Hepatic stellate cell (primary cell): ENCODE measurements at regions not wholly inside any gene's neighbourhood (a gene's known extent, or its start where the extent isn't known, plus 50 kb on each side); places are given as distances from the start of the nearest gene placed in this dataset.

ENCODE experiments used
- DNase-seq: peaks from one replicate; pipeline ENCODE4 v3.0.0; 2011; ENCODE audit warnings: low spot score

DNA sequence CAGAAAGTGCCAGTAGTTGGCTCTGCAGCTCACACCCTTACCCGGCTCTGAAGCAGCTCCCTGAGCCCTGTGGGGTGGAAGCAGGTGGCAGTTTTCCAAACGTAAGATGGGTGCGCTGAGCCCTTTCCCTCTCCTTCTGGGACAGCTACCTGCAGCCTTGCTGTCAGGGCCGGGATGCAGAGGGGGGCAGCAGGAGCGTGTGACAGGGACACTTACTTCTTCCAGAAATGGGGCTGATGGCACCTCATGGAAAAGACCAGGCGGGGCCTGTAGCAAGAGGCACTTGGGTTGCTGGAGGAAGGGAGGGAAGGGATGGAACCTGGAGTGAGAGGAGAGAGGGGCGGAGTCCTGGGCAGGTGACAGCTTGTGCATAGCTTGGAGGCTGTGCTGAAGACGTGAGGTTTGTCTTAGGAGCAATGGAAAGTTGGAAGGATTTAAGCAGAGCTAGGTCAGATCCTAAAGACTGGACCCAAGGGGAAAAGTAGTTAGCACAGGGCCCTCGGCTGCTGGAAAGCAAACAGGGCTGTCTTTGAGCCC lies 216.8 kb upstream of the RPL38 start:
- no peak for DNase-seq

DNA sequence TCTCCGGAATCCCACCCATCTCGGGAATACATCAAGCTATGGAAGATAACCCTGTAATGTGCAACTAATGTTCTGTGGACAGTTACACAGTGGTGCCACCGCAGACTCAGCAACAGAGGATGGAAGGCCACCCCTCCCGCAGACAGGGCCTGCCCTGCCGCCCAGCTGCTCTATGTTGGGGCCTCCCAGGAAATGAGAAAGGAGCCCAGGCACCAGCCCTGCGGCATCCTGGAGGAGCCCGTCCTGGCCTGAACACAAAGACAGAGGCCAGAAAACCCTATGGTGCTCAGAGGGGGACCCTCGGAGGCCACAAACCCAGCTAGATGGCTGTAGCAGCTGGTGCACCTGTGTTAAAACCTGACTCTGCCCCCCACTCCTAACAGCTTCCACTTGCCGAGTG lies 216.1 kb upstream of the RPL38 start:
- no peak for DNase-seq

DNA sequence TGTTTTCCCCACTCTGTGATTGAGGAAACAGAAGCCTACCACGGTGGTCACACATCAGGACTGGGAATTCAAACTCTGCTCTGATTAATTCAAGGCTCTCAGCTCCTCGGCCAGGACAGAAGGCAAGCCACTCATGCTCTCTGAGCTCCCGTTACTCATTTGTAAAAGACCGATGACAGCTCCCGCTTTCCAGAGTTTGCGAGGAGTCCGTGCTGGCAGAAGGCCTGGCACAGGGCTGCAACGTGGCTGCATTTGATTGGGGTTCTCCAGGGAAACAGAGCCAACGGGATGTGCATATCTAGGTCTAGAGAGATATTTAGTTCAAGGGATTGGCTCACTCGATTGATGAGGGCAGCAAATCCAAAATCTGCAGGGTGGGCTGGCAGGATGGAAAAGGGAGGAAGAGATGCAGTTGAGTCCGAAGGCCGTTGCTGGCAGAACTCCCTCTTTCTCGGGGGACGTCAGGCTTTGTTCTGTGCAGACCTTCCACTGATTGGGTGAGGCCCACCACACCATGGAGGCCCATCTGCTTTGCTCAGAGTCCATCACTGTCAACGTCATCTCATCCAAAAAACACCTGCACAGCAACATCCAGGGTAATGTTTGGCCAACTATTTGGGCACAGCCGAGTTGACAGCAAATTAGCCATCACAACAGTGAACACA lies 215.5 kb upstream of the RPL38 start:
- DNase-seq = no peak

DNA sequence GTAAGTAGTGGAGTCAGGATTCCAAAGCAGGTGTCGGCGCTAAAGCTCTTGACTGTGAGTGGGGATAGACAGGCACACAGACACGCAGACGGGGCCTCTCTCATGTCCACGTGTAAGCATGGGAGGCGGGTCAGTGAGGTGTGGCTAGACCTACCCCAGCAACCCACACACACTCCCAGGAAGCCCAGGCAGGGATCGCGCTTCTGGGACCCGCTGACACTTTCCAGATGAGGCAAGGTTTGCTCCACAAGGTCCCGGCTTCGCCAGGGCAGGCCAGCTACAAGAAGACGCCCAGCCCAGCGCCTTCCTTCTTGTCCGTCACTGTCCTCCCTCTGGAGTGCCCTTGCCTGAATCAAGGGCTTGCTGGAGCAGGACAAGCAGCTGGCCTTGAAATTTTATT lies 213.8 kb upstream of the RPL38 start:
- no peak for DNase-seq

DNA sequence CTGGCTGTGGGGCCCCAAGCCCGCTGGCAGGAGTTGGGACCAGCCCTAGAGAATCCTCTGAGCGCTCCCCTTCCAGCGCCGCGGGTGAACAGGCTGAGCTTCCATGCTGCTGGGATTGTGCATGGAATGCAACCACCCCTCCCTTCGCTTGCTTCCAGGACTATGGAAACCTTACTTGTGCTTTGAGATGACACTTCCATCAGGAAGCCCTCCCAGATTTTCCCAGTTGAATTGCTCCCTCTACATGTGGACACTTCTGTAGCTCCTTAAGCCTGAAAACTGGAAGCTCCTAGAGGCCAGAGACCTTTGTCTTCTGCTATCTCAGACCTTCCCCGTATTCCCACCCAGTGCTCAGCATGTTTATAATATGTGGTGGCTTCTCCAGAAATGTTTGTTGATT lies 213.2 kb upstream of the RPL38 start:
- DNase-seq = no peak

DNA sequence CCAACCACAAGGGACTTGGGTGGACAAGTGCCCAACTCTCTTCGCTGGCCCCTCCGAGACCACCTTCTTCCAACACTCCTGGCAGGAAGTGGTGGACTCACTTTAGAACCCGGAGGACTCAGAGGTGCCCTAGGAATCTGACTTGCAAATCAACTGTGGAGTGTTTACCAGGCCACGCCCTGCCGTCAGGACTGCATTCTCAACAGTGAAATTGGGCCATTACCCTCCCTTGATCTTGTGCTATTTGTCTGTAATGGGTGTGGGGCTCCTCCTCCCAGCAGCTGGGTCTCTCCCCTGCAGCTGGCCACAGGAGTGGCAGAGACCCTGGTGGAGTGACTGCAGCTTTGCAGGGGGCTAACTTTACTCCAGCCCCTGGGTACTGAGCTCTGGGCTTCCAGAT lies 212.2 kb upstream of the RPL38 start:
- no peak for DNase-seq

DNA sequence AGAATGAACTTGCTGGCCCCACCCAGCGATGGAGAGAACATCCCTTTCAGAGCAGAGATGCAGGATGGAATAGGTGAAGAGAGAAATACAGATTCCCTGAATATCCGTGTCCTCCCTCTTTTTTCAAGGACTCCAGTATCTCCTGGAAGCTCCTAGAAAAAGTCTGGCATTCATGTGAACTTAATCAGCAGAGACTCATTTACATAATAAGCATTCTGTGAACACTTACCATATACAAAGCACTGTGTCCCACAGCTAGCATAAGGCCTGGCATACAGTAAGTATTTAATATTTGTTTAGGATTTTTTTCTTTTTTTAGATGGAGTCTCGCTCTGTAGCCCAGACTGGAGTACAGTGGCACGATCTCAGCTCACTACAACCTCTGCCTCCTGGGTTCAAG lies 208.5 kb upstream of the RPL38 start:
- no peak for DNase-seq

DNA sequence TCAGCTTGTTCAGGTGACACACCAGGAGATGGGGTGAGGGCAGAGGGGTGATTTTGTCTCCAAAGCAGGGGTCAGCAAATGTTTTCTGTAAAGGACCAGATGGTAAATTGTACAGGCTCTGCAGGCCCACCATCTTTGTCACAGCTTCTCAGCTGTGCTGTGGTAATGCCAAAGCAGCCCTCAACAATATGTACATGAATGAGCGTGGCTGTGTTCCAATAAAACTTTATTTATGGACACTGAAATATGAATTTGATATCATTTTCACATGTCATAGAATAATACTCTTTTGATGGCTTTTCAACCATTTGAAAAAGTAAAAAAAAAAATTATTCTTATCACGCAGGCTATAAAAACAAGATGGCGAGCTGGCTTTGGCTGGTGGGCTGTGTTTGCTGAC lies 206.4 kb upstream of the RPL38 start:
- DNase-seq = no peak

DNA sequence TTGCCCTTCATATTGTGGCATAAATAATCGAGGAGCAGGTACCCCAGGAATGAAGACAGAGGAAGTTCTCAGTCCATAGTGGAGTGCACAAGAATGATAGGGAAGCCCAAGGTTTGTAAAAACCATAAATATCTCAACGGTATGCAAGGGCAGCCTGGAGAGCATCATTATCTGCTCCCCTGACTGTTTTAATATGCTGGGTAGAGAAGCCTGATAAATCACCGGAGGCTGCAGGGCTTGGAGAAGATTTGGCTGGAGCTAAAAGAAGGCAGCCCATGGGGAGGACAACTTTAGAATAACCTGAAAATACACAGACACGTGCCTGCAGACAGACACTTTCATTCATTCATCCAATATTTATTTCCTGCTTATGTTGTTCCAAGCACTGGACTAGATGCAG lies 205.2 kb upstream of the RPL38 start:
- no peak for DNase-seq

DNA sequence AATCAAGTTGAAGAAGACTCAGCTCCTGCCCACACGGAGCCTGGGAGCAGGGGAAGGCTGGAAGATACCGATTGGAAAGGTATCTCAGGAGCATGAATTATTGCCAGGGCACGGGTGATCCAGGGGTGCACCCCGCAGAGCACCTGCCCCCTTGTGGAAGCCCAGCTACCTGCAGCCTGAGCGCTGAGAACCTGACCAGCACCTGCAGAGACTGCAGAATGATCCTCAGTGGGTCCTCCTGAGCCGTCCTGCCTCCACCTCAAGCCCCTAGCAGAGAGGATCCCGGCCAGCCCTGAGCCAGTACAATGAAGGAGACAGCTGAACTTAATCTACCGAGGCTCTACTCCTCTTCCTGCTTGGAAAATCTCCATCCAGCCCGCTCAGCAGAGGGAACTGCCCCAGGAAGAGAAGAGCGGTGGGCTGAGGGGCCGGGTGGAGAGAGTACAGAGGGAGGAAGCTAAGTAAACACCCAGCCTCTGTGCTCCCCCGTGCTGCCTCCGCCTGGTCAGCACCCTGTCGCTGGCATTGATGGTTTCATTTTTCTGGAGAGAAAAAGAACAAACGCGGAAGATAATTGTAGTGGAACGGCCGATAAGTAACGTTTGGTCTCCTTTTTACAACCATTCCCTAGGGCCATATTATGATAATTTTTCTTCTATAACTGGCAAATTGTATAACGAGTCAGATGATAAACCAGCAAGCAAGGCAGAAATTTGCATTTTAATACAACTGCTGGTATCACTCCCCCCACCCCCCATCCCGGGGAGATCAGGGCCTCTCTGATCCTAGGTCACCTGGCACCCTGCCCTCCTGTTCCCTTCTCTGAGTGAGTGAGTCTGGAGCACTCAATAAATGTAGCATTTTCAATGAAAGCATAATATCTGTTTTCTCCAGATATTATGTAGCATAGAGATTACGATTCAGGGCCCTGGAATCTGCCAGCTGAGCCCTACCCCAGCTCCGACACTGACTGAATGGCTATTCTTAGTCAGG lies 204.5 kb upstream of the RPL38 start:
- peak; percentile 9 for DNase-seq

DNA sequence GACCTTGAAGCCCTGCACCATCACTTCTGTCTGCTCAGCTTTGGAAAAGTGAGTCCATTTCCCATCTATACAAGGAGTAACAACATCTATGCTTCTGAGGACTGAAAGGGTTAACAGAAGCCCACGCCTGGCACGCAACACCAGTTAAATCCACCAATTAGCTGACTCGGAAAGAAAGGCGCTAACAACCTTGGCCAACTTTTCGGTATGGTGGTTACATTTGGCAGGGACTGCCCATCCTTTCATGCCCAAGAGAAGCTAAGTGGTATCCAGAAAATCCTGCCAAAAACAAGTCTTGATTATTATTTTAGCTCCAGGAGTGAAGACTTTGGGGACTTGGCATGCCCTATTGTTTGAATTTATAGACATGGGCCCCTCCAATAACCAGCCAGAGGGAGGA lies 202.3 kb upstream of the RPL38 start:
- DNase-seq = no peak

DNA sequence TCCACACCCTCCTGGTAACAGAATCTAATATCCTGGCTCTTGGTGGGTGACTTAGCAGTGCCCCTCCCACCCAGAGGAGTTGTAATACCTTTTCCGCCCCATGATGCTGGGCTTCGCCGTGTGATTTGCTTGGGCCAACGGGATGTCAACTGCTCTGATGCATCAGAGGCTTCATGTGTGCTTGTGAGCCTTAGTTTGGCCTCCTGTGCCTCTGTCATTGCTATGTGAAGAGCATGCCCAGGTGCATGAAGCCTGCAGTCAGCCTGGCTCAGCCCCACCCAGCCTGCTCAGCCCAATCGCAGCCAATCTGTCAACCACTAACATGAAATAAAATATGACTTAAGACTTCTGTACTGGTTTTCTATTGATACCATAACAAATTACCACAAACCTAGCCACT lies 201.2 kb upstream of the RPL38 start:
- no peak for DNase-seq

DNA sequence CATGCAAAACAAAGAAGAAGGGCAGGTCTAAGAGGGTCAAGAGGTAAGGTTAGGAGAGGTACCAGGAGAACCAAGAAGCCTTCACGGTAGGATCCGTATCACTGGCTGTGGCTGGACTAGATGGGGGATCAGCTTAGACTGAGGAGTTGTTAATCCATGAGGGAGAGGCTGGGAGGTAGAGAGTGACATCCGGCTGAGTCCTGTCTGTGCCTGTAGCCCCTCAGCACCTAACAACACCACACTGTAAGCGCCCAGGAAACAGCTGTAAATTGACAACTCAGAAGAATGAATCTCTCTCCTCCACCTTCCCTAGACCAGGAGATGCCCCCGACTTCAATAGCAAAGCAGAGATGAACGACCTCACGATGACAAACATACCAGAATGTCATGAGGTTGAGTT lies 199.4 kb upstream of the RPL38 start:
- DNase-seq = no peak

DNA sequence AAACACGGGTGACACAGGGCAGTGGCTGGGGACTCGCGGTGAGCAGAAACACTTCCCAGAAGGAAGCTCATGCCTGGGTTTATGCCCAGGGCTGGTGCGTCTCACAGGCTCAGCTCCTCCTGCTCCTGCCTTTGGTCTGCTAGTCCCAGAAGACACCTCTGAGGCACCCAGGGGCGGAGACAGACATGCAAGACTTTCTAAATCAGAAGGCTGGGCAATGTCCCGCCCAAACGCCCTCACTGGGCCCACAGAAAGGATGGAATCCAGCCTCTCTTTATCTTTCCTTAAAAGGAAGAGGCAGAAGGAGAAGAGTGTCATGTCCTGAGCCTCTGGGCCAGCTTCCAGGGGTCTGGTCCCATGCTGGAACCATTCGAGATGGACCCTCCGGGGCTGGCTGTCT lies 197.7 kb upstream of the RPL38 start:
- no peak for DNase-seq

DNA sequence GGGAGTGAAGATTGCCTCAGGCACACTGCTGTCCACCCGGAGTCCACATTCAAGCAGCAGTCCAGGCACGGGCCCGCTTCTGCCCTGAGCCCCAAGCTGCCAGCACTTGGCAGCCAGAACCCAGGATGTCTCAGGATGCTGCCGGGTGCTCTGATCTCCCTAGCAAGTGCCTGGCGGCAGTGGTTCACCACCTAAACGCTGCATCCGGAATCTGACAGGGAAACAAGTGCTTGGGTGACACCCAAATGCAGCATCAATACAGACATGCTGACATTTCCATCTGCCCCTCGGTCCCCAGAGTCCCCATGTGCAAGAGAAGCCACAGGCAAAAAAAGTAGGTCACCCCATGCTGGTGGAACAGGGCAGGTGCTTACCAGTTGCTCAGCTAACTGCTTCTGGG lies 197.1 kb upstream of the RPL38 start:
- no peak for DNase-seq

DNA sequence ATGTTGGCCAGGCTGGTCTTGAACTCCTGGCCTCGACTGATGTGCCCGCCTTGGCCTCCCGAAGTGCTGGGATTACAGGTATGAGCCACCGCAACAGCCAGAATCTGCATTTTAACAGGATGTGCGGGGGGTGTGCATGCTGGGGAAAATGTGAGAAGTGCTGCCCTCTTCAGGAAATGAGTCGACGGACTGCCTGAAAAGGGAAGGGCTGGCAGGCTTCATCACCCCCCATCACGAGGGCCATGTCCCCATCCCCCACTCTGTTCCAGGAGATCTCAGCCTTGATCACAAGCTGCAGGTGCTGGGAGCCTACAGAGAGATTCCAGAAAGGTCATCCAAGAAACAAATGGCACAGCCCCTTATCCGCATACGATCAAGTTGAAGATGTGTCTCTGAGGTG lies 195.3 kb upstream of the RPL38 start:
- DNase-seq = no peak

DNA sequence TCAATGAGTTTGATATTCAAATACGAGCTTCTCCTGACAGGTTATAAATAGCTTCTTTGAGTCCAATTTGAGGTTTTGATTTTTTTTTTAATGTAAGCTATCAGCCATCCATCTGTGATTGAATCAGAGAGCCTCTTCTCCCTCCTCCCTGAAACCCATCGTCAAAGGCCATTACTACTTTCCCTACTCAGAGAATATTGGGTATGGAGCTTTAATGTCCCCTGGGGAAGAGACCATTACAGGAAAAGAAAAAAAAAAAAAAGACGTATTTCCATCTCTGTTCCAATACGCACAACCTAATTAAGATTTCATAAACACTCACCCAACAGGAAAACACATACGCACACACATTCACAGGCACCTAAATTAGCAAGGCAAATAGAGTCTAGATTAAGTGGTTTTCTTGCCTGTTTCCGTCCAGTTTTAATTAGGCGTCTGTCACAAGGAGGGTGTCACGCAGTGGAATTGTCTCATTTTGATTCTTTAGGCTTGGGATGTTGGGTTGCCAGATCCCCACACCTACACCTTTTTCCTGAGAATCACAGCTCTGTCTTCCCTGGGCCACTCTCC lies 194.3 kb upstream of the RPL38 start:
- DNase-seq = no peak

DNA sequence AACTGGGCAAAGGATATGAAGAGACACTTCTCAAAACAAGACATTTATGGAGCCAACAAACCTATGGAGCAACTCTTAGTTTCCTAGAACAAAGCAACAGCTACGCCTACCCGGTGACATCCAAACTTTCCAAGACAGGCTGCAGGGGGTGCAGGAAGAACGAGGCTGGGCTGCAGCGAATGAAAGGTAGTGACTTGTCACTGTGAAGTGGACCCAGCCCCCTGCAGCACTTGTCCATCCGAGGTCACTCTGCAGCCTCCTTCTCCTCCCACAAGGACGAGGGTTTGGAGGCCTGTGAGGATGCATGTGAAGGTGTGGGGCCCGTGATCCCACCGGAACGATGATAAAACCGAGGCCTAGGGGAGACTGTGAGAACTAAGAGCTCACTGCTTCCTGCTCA lies 192.6 kb upstream of the RPL38 start:
- no peak for DNase-seq

DNA sequence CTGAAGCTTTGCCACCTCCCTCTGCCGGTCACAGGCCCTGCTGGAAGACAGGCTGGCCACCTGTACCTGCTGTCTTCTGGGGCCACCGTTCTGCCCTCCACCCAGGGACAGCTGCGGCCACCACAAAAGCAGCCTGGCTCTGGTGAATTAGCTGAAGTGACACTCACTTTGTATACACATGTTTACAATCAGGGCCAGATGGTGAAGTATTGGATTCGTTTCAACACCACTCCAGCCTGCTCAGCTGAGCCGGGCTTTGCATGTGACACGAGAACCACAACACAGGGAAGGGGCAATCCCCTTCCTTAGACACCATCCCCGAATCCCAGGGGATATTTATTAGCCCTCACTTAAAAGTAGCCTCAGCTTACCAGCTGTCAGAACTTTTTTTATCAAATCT lies 191.5 kb upstream of the RPL38 start:
- no peak for DNase-seq

DNA sequence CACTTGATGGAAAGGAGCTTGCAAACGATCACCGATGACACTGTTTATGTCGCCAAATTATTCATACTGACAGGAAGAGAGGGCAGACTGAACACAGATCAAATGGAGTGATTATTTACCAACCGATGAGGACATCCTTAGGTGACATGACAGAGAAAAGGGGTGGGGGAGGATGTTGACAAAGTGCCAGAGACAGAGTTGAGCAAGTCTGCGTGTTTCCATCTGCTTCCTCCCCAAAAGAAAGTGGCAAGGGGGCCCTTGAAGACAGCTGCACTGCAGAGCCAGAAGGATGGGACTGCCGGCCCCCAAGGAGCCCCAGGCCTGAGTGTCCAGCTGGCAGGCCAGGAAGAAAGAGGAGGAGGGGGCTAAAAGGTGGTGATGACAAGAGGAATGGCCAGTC lies 191.0 kb upstream of the RPL38 start:
- no peak for DNase-seq

DNA sequence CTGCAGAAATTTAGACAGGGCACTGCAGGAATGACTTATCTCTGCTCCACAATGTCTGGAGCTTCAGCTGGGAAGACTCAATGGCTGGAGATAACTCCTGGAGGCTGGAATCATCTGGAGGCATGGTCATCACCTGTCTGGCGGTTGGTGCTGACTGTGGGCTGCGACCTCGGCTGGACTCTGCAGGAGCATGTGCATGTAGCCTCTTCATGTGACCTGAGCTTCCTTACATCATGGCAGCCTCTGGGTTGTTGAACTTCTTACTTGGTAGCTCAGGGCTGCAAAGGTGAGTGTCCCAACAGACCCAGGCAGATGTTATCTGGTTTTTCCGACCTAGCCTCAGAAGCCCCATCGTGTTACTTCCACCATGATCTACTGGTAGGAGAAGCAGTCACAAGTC lies 188.2 kb upstream of the RPL38 start:
- no peak for DNase-seq

DNA sequence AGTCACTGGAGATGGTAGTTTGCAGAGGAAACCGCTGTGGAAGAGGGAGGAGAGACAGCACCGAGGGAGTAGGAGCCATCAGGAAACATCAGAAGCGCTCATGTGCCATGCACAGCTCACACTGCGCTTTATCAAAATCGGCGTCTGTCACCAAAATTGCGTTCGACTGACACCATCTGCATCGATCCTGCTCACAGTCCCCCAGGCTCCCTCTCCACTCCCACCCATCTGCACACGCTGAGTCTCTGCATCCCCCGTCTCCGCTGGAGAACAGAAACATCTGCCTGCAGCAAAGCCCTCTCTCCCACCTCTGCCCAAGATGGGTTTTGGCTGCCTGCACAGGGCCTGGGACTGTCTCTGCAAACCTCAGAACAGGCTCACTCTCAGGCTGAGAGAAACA lies 187.5 kb upstream of the RPL38 start:
- DNase-seq = no peak

DNA sequence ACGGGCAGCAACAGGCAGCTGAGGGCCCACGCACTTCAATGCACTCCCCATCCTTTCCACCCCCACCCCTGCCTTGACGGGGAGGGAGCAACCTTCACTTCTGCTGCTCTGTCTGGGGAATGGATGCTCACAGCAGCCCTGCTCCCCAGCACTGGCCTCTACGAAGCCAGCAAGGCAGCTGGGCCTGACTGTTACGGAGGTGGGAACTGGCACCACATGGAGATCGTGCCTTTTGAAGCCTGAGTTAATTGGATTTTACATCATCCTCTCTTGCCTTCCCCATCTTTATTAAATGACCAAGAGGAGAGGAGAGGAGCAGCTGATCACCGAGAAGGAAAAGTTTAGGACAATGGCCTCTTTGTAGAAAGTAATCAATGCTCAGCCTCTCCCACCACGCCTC lies 187.0 kb upstream of the RPL38 start:
- no peak for DNase-seq
